Pancreas (tissue), 10 donors: ENCODE measurements at regions not wholly inside any gene's neighbourhood (a gene's known extent, or its start where the extent isn't known, plus 50 kb on each side); places are given as distances from the start of the nearest gene placed in this dataset.

Experiments
- ATAC-seq, 4 donors: fragments of 200-7000 bp; cut with Tn5 transposase; one replicate each; pipeline versions ENCODE4 v1.8.0 to v1.9.1; 2020; ENCODE audit warnings: mild to moderate bottlenecking in 4 of 4, moderate library complexity in 4 of 4
- DNase-seq, 6 donors: peaks; one replicate each; pipeline ENCODE4 v3.0.0-alpha.2; 2020
- FAIRE-seq: peaks from 2 replicates; lab custom pipeline; 2012; peaks lifted over from hg19 to GRCh38; lab: Jason Lieb, UNC
- H3K27ac ChIP-seq, 4 donors: fragments of 200-600 bp; sonication (generic); 1 replicate in 3 of 4; 2 replicates in 1 of 4; pipeline versions ENCODE4 v1.5.0 to v1.8.0; 2020
- H3K27me3 ChIP-seq, 4 donors: fragments of 200-600 bp; one replicate each; pipeline ENCODE4 v1.8.0; 2021
- H3K36me3 ChIP-seq, 3 donors: fragments of 200-600 bp; sonication (generic) in 1 of 3; one replicate each; pipeline versions ENCODE4 v1.5.0 to v1.8.0; 2020 to 2021
- H3K4me1 ChIP-seq, 3 donors: fragments of 200-600 bp; one replicate each; pipeline ENCODE4 v1.8.0; 2021
- H3K4me3 ChIP-seq, 4 donors: fragments of 200-600 bp; sonication (generic) in 2 of 4; one replicate each; pipeline versions ENCODE4 v1.5.0 to v1.8.0; 2020 to 2021
- H3K9me3 ChIP-seq, 4 donors: fragments of 200-600 bp; one replicate each; pipeline ENCODE4 v1.8.0; 2021
- WGBS, 2 donors: extraction: QIAGEN DNeasy Blood & Tissue Kit; methylation state at CpG; one replicate each; pipeline ENCODE4 v1.1.7; 2013; 5-methylcytosine and 5-hydroxymethylcytosine counted together
- intact Hi-C, 3 donors: fragments of 100-400 bp; cut with DNase I; formaldehyde crosslinking; loops; one replicate each; pipeline versions ENCODE4 v1.11.1 to v1.14.2; 2022
- TF ChIP-seq, protein P1 (sequence below), 4 donors: fragments of 200-600 bp; sonication (generic) in 3 of 4; IDR thresholded peaks; one replicate each; pipeline versions ENCODE4 v1.5.0 to v1.8.0; 2021; ENCODE audit warnings: antibody characterized with exemption in 4 of 4
- donor health status: healthy with polysubstance abuse.
- donor health status: DM: no; HTN: no; CAD: no; lungs with moderate emphysema.
- donor health status: DM: no; HTN: no; CAD: no.
- donor health status: control.
- donor health status: control.
- donor health status: Bipolar disorder and iron deficiency.
- donor health status: DM: yes; HTN: yes; CAD: no.
- donor health status: DM: no; HTN: no; CAD: no.
- donor health status: DM: no; HTN: no; CAD: no.
- donor health status: DM: yes; HTN: yes; CAD: no.

DNA sequence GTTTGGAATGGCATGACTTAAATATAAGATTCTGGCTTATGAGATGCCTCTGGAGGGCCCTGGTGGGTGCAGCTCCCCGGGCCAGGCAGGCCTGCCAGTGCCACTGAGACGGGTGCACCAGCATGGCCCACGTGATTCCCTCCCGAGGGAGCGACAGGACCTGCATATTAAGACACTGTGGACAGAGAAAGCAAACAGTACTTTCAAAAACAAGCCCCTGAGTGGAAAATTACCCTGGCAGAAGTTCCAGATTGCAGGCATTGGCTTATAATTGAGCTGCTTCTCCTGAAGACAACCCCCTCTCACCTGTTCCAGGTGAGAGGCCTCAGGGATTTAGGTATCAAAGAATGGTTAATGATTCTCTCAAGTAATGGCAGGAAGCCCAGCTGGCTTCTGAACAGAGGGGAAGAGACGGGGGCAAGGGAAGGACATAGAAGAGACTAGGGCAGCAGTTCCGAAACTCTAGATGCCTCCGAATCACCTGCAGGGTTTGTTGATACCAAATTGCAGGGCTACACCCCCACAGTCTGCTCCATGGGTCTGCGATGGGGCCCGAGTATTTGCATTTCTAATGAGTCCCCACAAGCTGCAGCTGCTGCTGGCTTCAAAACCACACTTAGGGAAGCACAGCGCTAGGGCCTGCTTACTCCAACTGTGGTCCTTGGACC is 66.0 kb upstream of the DOCK1 start:
- 7 to 10% methylated on average over 11 of the region's 11 CpGs for WGBS, 2 donors
- TF ChIP-seq, protein P1, sequence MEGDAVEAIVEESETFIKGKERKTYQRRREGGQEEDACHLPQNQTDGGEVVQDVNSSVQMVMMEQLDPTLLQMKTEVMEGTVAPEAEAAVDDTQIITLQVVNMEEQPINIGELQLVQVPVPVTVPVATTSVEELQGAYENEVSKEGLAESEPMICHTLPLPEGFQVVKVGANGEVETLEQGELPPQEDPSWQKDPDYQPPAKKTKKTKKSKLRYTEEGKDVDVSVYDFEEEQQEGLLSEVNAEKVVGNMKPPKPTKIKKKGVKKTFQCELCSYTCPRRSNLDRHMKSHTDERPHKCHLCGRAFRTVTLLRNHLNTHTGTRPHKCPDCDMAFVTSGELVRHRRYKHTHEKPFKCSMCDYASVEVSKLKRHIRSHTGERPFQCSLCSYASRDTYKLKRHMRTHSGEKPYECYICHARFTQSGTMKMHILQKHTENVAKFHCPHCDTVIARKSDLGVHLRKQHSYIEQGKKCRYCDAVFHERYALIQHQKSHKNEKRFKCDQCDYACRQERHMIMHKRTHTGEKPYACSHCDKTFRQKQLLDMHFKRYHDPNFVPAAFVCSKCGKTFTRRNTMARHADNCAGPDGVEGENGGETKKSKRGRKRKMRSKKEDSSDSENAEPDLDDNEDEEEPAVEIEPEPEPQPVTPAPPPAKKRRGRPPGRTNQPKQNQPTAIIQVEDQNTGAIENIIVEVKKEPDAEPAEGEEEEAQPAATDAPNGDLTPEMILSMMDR (IDR thresholded peaks at IDR 0.05), result no peak
- peaks cover 11 to 33% (median 13%) of the 10 kb centered on the region in 3 donors for H3K4me1 ChIP-seq
- H3K9me3 ChIP-seq, result no peaks in the 10 kb centered on the region
- intact Hi-C loops, result no loop called here
- DNase-seq, result peak; percentile 67 to 90 (median 76)
- ATAC-seq, result peak; percentile 89 to 95 (median 94)
- H3K4me3 ChIP-seq, result no peak overlapping the region
- H3K27me3 ChIP-seq, result no peaks in the 10 kb centered on the region
- FAIRE-seq, result no peak
- no peaks in the 10 kb centered on the region for H3K36me3 ChIP-seq
- H3K27ac ChIP-seq, result peak overlapping the region; percentile 25 to 62 (median 44)

DNA sequence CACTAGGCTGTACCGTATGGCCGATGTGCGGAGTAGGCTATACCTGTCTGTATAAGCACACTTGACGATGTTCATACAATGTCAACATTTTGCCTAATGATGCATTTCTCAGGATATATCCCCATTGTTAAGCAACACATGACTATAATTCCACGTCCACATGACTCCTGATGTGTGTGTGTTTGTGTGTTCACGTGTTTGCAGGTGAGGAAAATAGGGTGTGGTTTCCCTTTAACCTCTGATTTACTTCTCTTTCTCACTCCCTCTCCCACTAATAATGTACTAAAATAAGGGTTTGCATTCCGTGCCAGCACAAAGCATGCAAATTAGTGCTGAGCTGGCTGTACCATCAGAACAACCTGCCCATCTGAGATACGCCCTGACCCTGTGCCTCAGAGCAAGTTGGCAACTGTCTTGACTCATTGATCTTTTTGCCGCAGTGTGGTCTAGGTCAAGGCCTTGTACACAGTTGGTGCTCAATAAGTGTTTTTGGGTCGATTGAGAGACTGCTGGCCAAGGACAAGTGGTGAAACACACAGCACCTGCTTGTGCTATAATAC is 64.6 kb upstream of the DOCK1 start:
- TF ChIP-seq, protein P1 (IDR thresholded peaks at IDR 0.05), result no peak
- Histone ChIP-seq H3K27ac (no peak overlapping the region), H3K4me1 (peaks cover 11 to 33% (median 13%) of the 10 kb centered on the region in 3 donors), H3K9me3 (no peaks in the 10 kb centered on the region), H3K36me3 (no peaks in the 10 kb centered on the region), H3K27me3 (no peaks in the 10 kb centered on the region), H3K4me3 (no peak overlapping the region)
- FAIRE-seq (no peak), ATAC-seq (no peak), DNase-seq (no peak)
- intact Hi-C loops, result no loop called here
- WGBS, 2 donors, result 50 to 56% methylated on average over 10 of the region's 10 CpGs

DNA sequence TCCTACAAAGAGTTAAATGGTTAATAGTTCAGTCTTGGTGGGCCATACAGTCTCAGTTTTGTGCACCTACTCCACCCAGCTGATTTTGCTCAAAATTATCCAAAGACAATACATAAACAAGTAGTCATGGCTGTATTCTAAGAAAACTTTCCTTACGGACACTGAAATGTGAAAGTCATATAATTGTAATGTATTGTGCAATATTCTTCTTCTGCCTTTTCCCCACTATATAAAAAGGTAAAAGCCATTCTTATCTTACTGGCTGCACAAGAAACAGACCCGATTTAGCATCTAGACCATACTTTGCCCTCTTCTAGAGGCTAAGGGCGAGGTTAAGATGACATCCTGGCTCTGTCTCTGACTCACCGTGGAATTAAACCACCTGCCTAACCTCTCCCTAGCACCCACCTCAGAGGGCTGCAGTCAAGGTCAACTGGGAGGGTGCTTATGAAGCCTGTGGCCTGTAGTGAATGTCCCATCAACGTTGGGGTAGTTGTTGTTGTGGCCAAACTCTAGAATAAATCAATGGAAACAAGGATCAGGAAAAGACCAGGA is 63.8 kb upstream of the DOCK1 start:
- FAIRE-seq (no peak), DNase-seq (no peak), ATAC-seq (no peak)
- Histone ChIP-seq H3K4me1 (peaks cover 11 to 33% (median 13%) of the 10 kb centered on the region in 3 donors), H3K27ac (no peak overlapping the region), H3K9me3 (no peaks in the 10 kb centered on the region), H3K36me3 (no peaks in the 10 kb centered on the region), H3K27me3 (no peaks in the 10 kb centered on the region), H3K4me3 (no peak overlapping the region)
- WGBS, 2 donors, result 53 to 54% methylated on average over 5 of the region's 5 CpGs
- intact Hi-C loops, result no loop called here
- TF ChIP-seq, protein P1 (IDR thresholded peaks at IDR 0.05), result no peak

DNA sequence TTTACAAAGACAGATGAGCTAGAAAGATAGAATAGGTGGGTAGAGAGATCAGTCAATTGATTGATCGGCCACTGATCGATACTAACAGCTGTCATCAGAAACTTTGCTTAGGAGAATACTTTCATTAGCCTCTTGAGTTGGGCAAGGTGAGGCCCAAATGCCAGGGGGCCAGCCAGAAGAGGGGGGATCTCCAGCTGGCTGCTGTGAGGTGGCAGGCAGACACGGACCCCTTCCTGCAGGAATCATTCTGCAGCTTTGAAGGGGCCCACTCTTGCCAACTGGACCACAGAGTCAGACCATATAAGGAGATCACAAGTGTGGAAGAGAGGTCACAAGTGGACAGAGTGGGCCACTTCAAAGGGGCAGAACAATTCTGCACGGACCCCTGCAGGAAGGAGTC is 62.9 kb upstream of the DOCK1 start:
- TF ChIP-seq, protein P1 (IDR thresholded peaks at IDR 0.05), result no peak
- Histone ChIP-seq H3K4me1 (peaks cover 11 to 33% (median 13%) of the 10 kb centered on the region in 3 donors), H3K27me3 (no peaks in the 10 kb centered on the region), H3K36me3 (no peaks in the 10 kb centered on the region), H3K9me3 (no peaks in the 10 kb centered on the region), H3K27ac (no peak overlapping the region), H3K4me3 (no peak overlapping the region)
- intact Hi-C loops, result no loop called here
- ATAC-seq (no peak), DNase-seq (no peak), FAIRE-seq (no peak)
- 94% methylated on average over 4 of the region's 4 CpGs for WGBS, 2 donors

DNA sequence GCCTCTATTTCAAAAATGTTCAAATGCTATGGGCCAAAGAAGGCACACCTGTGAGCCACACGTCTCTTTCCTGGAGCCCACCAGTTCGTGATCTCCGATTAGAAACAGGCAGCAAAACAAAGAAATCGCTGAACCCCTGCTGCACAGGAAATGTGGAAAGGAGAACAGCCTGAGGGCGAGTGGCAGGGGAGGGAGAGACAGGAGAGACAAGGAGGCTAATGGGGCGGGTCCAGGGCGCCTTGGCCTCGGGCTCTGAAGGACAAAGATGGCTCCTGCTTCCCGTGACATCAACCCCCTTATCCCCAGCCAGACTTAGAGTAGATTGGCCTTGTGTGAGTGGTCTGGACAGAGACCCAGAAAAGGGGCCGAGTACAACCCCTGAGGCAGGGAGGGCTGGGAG is 62.4 kb upstream of the DOCK1 start:
- H3K27me3 ChIP-seq, result no peaks in the 10 kb centered on the region
- H3K9me3 ChIP-seq, result no peaks in the 10 kb centered on the region
- ATAC-seq (no peak), FAIRE-seq (no peak), DNase-seq (no peak)
- H3K36me3 ChIP-seq, result no peaks in the 10 kb centered on the region
- 79 to 90% methylated on average over 10 of the region's 10 CpGs for WGBS, 2 donors
- TF ChIP-seq, protein P1 (IDR thresholded peaks at IDR 0.05), result no peak
- intact Hi-C loops, result no loop called here
- peaks cover 10 to 32% (median 12%) of the 10 kb centered on the region in 3 donors for H3K4me1 ChIP-seq
- no peak overlapping the region for H3K27ac ChIP-seq
- no peak overlapping the region for H3K4me3 ChIP-seq
